PC-9 (cell line): ENCODE measurements at regions not wholly inside any gene's neighbourhood (a gene's known extent, or its start where the extent isn't known, plus 50 kb on each side); places are given as distances from the start of the nearest gene placed in this dataset.

Experiments used
- BruUV-seq: library from RNA; stranded (reverse); fragments of 400-500 nt; replicated peaks from 2 replicates; lab custom pipeline; 2021; lab: Mats Ljungman, UMichigan
- CTCF ChIA-PET: fragments of 300-600 bp; sonication (Branson Sonifier 250); formaldehyde crosslinking; loops from one replicate; lab custom pipeline; 2022; ENCODE audit warnings: antibody characterized with exemption; lab: Charles Lee
- POLR2A ChIA-PET: fragments of 300-600 bp; sonication (Branson Sonifier 250); formaldehyde crosslinking; loops from one replicate; lab custom pipeline; 2022; ENCODE audit warnings: antibody characterized with exemption; ENCODE audit not compliant: unreplicated experiment; lab: Charles Lee
- DNase-seq, 2 experiments: peaks; one replicate each; pipeline versions ENCODE4 v3.0.0 to v3.0.0-alpha.2; 2015 to 2022; ENCODE audit warnings: mixed read lengths in 1 of 2
- H2AFZ ChIP-seq: fragments of 200-600 bp; sonication (generic); 2 replicates; pipeline ENCODE4 v1.8.1; 2017; ENCODE audit warnings: antibody characterized with exemption
- H3F3A ChIP-seq: fragments of 200-600 bp; sonication (generic); 2 replicates; pipeline ENCODE4 v1.8.1; 2017; ENCODE audit warnings: antibody characterized with exemption, mild to moderate bottlenecking, low read depth; ENCODE audit not compliant: insufficient read depth
- H3K27ac ChIP-seq: fragments of 200-600 bp; sonication (generic); 2 replicates; pipeline ENCODE4 v1.6.1; 2016; ENCODE audit warnings: mixed run types
- H3K27me3 ChIP-seq: fragments of 200-600 bp; sonication (generic); 2 replicates; pipeline ENCODE4 v1.6.1; 2016; ENCODE audit warnings: low read depth, mixed run types; ENCODE audit not compliant: insufficient read depth
- H3K36me3 ChIP-seq: fragments of 200-600 bp; sonication (generic); 2 replicates; pipeline ENCODE4 v1.6.1; 2016; ENCODE audit warnings: low read depth, mixed run types
- H3K4me1 ChIP-seq: fragments of 200-600 bp; sonication (generic); replicated peaks from 2 replicates; pipeline ENCODE4 v1.6.1; 2016; ENCODE audit warnings: mixed run types; ENCODE audit not compliant: insufficient read depth
- H3K4me2 ChIP-seq: fragments of 200-600 bp; sonication (generic); 2 replicates; pipeline ENCODE4 v1.6.1; 2017; ENCODE audit warnings: mixed run types
- H3K4me3 ChIP-seq: fragments of 200-600 bp; sonication (generic); 2 replicates; pipeline ENCODE4 v1.6.1; 2016; ENCODE audit warnings: mixed run types
- H3K79me2 ChIP-seq: fragments of 200-600 bp; sonication (generic); 2 replicates; pipeline ENCODE4 v1.6.1; 2017; ENCODE audit warnings: low read depth, mixed run types
- H3K9me2 ChIP-seq: fragments of 200-600 bp; sonication (generic); 2 replicates; pipeline ENCODE4 v1.8.1; 2017; ENCODE audit warnings: mild to moderate bottlenecking; ENCODE audit not compliant: insufficient read depth
- H3K9me3 ChIP-seq: fragments of 200-600 bp; sonication (generic); 2 replicates; pipeline ENCODE4 v1.8.1; 2016; ENCODE audit warnings: low read depth; ENCODE audit not compliant: insufficient read depth
- H4K20me1 ChIP-seq: fragments of 200-600 bp; sonication (generic); 2 replicates; pipeline ENCODE4 v1.8.1; 2017; ENCODE audit not compliant: insufficient read depth
- CTCF ChIP-seq: fragments of 200-600 bp; sonication (generic); conservative IDR thresholded peaks from 2 replicates; pipeline ENCODE4 v1.6.1; 2017; ENCODE audit warnings: mixed run types, antibody characterized with exemption, mild to moderate bottlenecking, moderate library complexity
- EZH2 ChIP-seq: fragments of 200-600 bp; sonication (generic); IDR thresholded peaks from 2 replicates; pipeline ENCODE4 v1.8.0; 2017; ENCODE audit warnings: antibody characterized with exemption, low read depth
- intact Hi-C: fragments of 100-400 bp; cut with micrococcal nuclease; formaldehyde crosslinking; loops from one replicate; pipeline ENCODE4 v1.10.0; 2022; ENCODE audit not compliant: unreplicated experiment

- no peak for DNase-seq
- BruUV-seq: no TSS peak
- CTCF ChIA-PET: no interaction called here
Observed at GRCh38 chr2:103430191-103430590, 668.4 kb downstream of the TMEM182 start.

GRCh38 chr2:103435010-103435409 is 673.2 kb downstream of the TMEM182 start:
- H3K36me3 ChIP-seq: no peaks in the 10 kb centered on the region
- no peaks in the 10 kb centered on the region for H3K9me3 ChIP-seq
- H4K20me1 ChIP-seq: no peaks in the 10 kb centered on the region
- H3K27ac ChIP-seq: no peak overlapping the region
- H3K4me3 ChIP-seq: no peak overlapping the region
- no peaks in the 10 kb centered on the region for H3F3A ChIP-seq
- H3K4me2 ChIP-seq: no peak overlapping the region
- no TSS peak for BruUV-seq
- no peak for TF ChIP-seq EZH2
- no peak for TF ChIP-seq CTCF
- intact Hi-C loops: no loop called here
- DNase-seq: no peak
- H3K9me2 ChIP-seq: no peaks in the 10 kb centered on the region
- CTCF ChIA-PET: no interaction called here
- no peaks in the 10 kb centered on the region for H3K4me1 ChIP-seq
- H2AFZ ChIP-seq: no peak overlapping the region
- POLR2A ChIA-PET: no interaction called here
- H3K27me3 ChIP-seq: peaks cover 7% of the 10 kb centered on the region
- H3K79me2 ChIP-seq: no peaks in the 10 kb centered on the region

More at GRCh38 chr2:103430191-103430590, 668.4 kb downstream of the TMEM182 start:
- Histone ChIP-seq H3K9me3 (no peaks in the 10 kb centered on the region), H3K9me2 (no peaks in the 10 kb centered on the region), H3K4me3 (no peak overlapping the region), H3K4me1 (no peaks in the 10 kb centered on the region), H3K27me3 (peaks cover 7% of the 10 kb centered on the region), H3F3A (no peaks in the 10 kb centered on the region), H3K79me2 (no peaks in the 10 kb centered on the region), H3K4me2 (no peak overlapping the region), H3K27ac (no peak overlapping the region), H3K36me3 (no peaks in the 10 kb centered on the region), H2AFZ (no peak overlapping the region), H4K20me1 (no peaks in the 10 kb centered on the region)
- intact Hi-C loops: no loop called here
- TF ChIP-seq EZH2 (no peak), CTCF (no peak)
- POLR2A ChIA-PET: no interaction called here

- no peaks in the 10 kb centered on the region; the same call in 1 of the 2 replicates for H3K9me2 ChIP-seq
- no peaks in the 10 kb centered on the region for H3K79me2 ChIP-seq
- H3K27ac ChIP-seq: no peak overlapping the region
- no peaks in the 10 kb centered on the region for H3K9me3 ChIP-seq
- POLR2A ChIA-PET: no interaction called here
- no TSS peak for BruUV-seq
- H2AFZ ChIP-seq: no peak overlapping the region
- no peak for DNase-seq
- H3F3A ChIP-seq: no peaks in the 10 kb centered on the region
- TF ChIP-seq CTCF: no peak
- no peak for TF ChIP-seq EZH2
- intact Hi-C loops: no loop called here
- H3K4me3 ChIP-seq: no peak overlapping the region
- H3K4me2 ChIP-seq: no peak overlapping the region
- H3K4me1 ChIP-seq: no peaks in the 10 kb centered on the region
- H4K20me1 ChIP-seq: no peaks in the 10 kb centered on the region
- CTCF ChIA-PET: no interaction called here
- H3K27me3 ChIP-seq: no peaks in the 10 kb centered on the region
- no peaks in the 10 kb centered on the region for H3K36me3 ChIP-seq
Observed at GRCh38 chr2:103437161-103437560, 675.3 kb downstream of the TMEM182 start.
